H9 (cell line): ENCODE measurements at regions not wholly inside any gene's neighbourhood (a gene's known extent, or its start where the extent isn't known, plus 50 kb on each side); places are given as distances from the start of the nearest gene placed in this dataset.

Source experiments
- DNase-seq: peaks from one replicate; pipeline ENCODE4 v3.0.0-alpha.2; 2017
- H2AFZ ChIP-seq: one replicate; pipeline ENCODE4 v1.6.1; 2013; ENCODE audit warnings: mild to moderate bottlenecking, low read length, control low read depth, moderate library complexity
- H2AK5ac ChIP-seq: 2 replicates; pipeline ENCODE4 v1.6.1; 2013; ENCODE audit warnings: low read length, control low read depth, mixed read lengths; ENCODE audit not compliant: insufficient read length
- H2BK120ac ChIP-seq: one replicate; pipeline ENCODE4 v1.6.1; 2013; ENCODE audit warnings: low read depth, mild to moderate bottlenecking, low read length, control low read depth, inconsistent platforms; ENCODE audit not compliant: poor library complexity, severe bottlenecking
- H2BK12ac ChIP-seq: 2 replicates; pipeline ENCODE4 v1.6.1; 2013; ENCODE audit warnings: low read length, control low read depth, mixed read lengths, low read depth; ENCODE audit not compliant: insufficient read length
- H2BK15ac ChIP-seq: 2 replicates; pipeline ENCODE4 v1.6.1; 2013; ENCODE audit warnings: low read depth, low read length, control low read depth
- H2BK20ac ChIP-seq: one replicate; pipeline ENCODE4 v1.6.1; 2013; ENCODE audit warnings: low read depth, mild to moderate bottlenecking, low read length, control low read depth, inconsistent platforms; ENCODE audit not compliant: poor library complexity, severe bottlenecking
- H2BK5ac ChIP-seq: 2 replicates; pipeline ENCODE4 v1.6.1; 2013; ENCODE audit warnings: low read length, control low read depth, mixed read lengths; ENCODE audit not compliant: insufficient read length
- H3K14ac ChIP-seq: 2 replicates; pipeline ENCODE4 v1.6.1; 2013; ENCODE audit warnings: low read length, control low read depth; ENCODE audit not compliant: insufficient read depth
- H3K18ac ChIP-seq: 2 replicates; pipeline ENCODE4 v1.6.1; 2013; ENCODE audit warnings: low read depth, mild to moderate bottlenecking, mixed read lengths, low read length, control low read depth; ENCODE audit not compliant: insufficient read length
- H3K23ac ChIP-seq: 2 replicates; pipeline ENCODE4 v1.6.1; 2013; ENCODE audit warnings: low read length, control low read depth, mixed read lengths, low read depth; ENCODE audit not compliant: insufficient read length
- H3K23me2 ChIP-seq: 2 replicates; pipeline ENCODE4 v1.6.1; 2013; ENCODE audit warnings: low read depth, mild to moderate bottlenecking, mixed read lengths, low read length, control low read depth; ENCODE audit not compliant: insufficient read length, poor library complexity, severe bottlenecking
- H3K27ac ChIP-seq: 2 replicates; pipeline ENCODE4 v1.5.1; 2013; ENCODE audit warnings: low read length, control low read depth, mixed read lengths, low read depth; ENCODE audit not compliant: insufficient read length
- H3K27me3 ChIP-seq: 2 replicates; pipeline ENCODE4 v1.6.1; 2013; ENCODE audit warnings: low read length, control low read depth, inconsistent platforms; ENCODE audit not compliant: insufficient read depth
- H3K4ac ChIP-seq: 2 replicates; pipeline ENCODE4 v1.6.1; 2013; ENCODE audit warnings: low read depth, mild to moderate bottlenecking, control low read depth, inconsistent platforms, low read length, moderate library complexity
- H3K4me1 ChIP-seq: 2 replicates; pipeline ENCODE4 v1.6.1; 2013; ENCODE audit warnings: low read length, control low read depth, inconsistent platforms; ENCODE audit not compliant: insufficient read depth
- H3K4me2 ChIP-seq: 2 replicates; pipeline ENCODE4 v1.6.1; 2013; ENCODE audit warnings: low read length, control low read depth, mixed read lengths; ENCODE audit not compliant: insufficient read length, insufficient read depth
- H3K56ac ChIP-seq: 2 replicates; pipeline ENCODE4 v1.6.1; 2013; ENCODE audit warnings: low read depth, mild to moderate bottlenecking, mixed read lengths, low read length, control low read depth; ENCODE audit not compliant: insufficient read length
- H3K79me1 ChIP-seq: 2 replicates; pipeline ENCODE4 v1.6.1; 2013; ENCODE audit warnings: low read depth, mild to moderate bottlenecking, moderate library complexity, low read length, control low read depth, inconsistent platforms; ENCODE audit not compliant: insufficient read depth, poor library complexity, severe bottlenecking
- H3K79me2 ChIP-seq: 2 replicates; pipeline ENCODE4 v1.6.1; 2013; ENCODE audit warnings: low read length, control low read depth, inconsistent platforms; ENCODE audit not compliant: insufficient read depth
- H3K9ac ChIP-seq: 2 replicates; pipeline ENCODE4 v1.6.1; 2013; ENCODE audit warnings: low read length, control low read depth, mixed read lengths; ENCODE audit not compliant: insufficient read length; ENCODE audit errors: extremely low read depth
- H3K9me3 ChIP-seq: one replicate; pipeline ENCODE4 v1.6.1; 2013; ENCODE audit warnings: low read depth, low read length, inconsistent platforms; ENCODE audit not compliant: control insufficient read depth
- H3T11ph ChIP-seq: one replicate; pipeline ENCODE4 v1.6.1; 2013; ENCODE audit warnings: mild to moderate bottlenecking, low read length, control low read depth, inconsistent platforms
- H4K20me1 ChIP-seq: one replicate; pipeline ENCODE4 v1.6.1; 2013; ENCODE audit not compliant: control insufficient read depth, insufficient read length, insufficient read depth
- H4K5ac ChIP-seq: 2 replicates; pipeline ENCODE4 v1.6.1; 2013; ENCODE audit warnings: low read depth, mild to moderate bottlenecking, mixed read lengths, low read length, control low read depth; ENCODE audit not compliant: insufficient read length
- H4K8ac ChIP-seq: replicated peaks from 2 replicates; pipeline ENCODE4 v1.6.1; 2013; ENCODE audit warnings: low read length, control low read depth, mixed read lengths, low read depth; ENCODE audit not compliant: insufficient read length
- H4K91ac ChIP-seq: 2 replicates; pipeline ENCODE4 v1.6.1; 2013; ENCODE audit warnings: low read depth, mild to moderate bottlenecking, moderate library complexity, mixed read lengths, low read length, control low read depth; ENCODE audit not compliant: insufficient read length
- H3K27ac Mint-ChIP-seq, 3 experiments: 2 replicates in 2 of 3; 3 replicates in 1 of 3; pipeline ENCODE4 v1.8.0; 2020 to 2021; ENCODE audit warnings: mixed read lengths in 3 of 3, mild to moderate bottlenecking in 1 of 3, moderate library complexity in 1 of 3
- H3K27me3 Mint-ChIP-seq: 2 replicates; pipeline ENCODE4 v1.8.0; 2021; ENCODE audit warnings: low read depth, mild to moderate bottlenecking, moderate library complexity, mixed read lengths
- H3K36me3 Mint-ChIP-seq, 3 experiments: 2 replicates in 2 of 3; 3 replicates in 1 of 3; pipeline ENCODE4 v1.8.0; 2020 to 2021; ENCODE audit warnings: low read depth in 3 of 3, mixed read lengths in 3 of 3; ENCODE audit not compliant: insufficient read depth in 1 of 3
- H3K4me1 Mint-ChIP-seq, 2 experiments: 2 replicates each; pipeline ENCODE4 v1.8.0; 2020; ENCODE audit warnings: mixed read lengths in 2 of 2
- H3K4me3 Mint-ChIP-seq, 2 experiments: 2 replicates in 1 of 2; 3 replicates in 1 of 2; pipeline ENCODE4 v1.8.0; 2020 to 2021; ENCODE audit warnings: mild to moderate bottlenecking in 2 of 2, mixed read lengths in 2 of 2, moderate library complexity in 1 of 2
- H3K9me3 Mint-ChIP-seq, 2 experiments: 2 replicates in 1 of 2; 3 replicates in 1 of 2; pipeline ENCODE4 v1.8.0; 2020; ENCODE audit warnings: mild to moderate bottlenecking in 2 of 2, mixed read lengths in 2 of 2, moderate library complexity in 1 of 2
- CTCF ChIP-seq: fragments of 200-600 bp; sonication (generic); conservative IDR thresholded peaks from 3 replicates; pipeline ENCODE4 v1.8.0; 2021; ENCODE audit warnings: antibody characterized with exemption, mild to moderate bottlenecking
- WGBS: extraction: QIAGEN DNeasy Blood & Tissue Kit; methylation state at CpG from one replicate; pipeline ENCODE4 v1.1.7; 2013; ENCODE audit warnings: missing lambda C conversion rate, low lambda C conversion rate, mixed read lengths; ENCODE audit not compliant: insufficient read length; ENCODE audit errors: extremely low coverage; 5-methylcytosine and 5-hydroxymethylcytosine counted together

GRCh38 chr14:54282849-54283248 is 114.0 kb upstream of the CDKN3 start:
- Histone ChIP-seq H4K91ac (no peak overlapping the region), H3K27me3 (no peaks in the 10 kb centered on the region), H4K5ac (no peak overlapping the region), H3K79me1 (no peaks in the 10 kb centered on the region), H3K18ac (no peak overlapping the region), H3K23me2 (no peaks in the 10 kb centered on the region), H3K14ac (no peak overlapping the region), H3K4me1 (no peaks in the 10 kb centered on the region), H4K20me1 (no peaks in the 10 kb centered on the region), H2BK12ac (no peak overlapping the region), H3K56ac (no peak overlapping the region), H2BK5ac (no peak overlapping the region), H3K23ac (no peak overlapping the region), H3K9ac (no peak overlapping the region), H2AK5ac (no peak overlapping the region), H3K4me2 (no peak overlapping the region), H3K79me2 (no peaks in the 10 kb centered on the region), H3K4ac (no peak overlapping the region), H2BK120ac (no peak overlapping the region), H3K9me3 (no peaks in the 10 kb centered on the region), H4K8ac (no peak overlapping the region), H3T11ph (no peak overlapping the region), H2AFZ (no peak overlapping the region), H3K27ac (no peak overlapping the region), H2BK20ac (no peak overlapping the region), H2BK15ac (no peak overlapping the region)
- no peaks in the 10 kb centered on the region for H3K27me3 Mint-ChIP-seq
- H3K4me3 Mint-ChIP-seq: no peak overlapping the region
- no peak for TF ChIP-seq CTCF
- H3K36me3 Mint-ChIP-seq: no peaks in the 10 kb centered on the region
- peaks cover 0 to 2% of the 10 kb centered on the region in 2 experiments; a peak in 1 of 4 replicates for H3K4me1 Mint-ChIP-seq
- no peaks in the 10 kb centered on the region; a peak in 1 of 5 replicates for H3K9me3 Mint-ChIP-seq
- no peak overlapping the region for H3K27ac Mint-ChIP-seq
- WGBS: no CpG with 5 or more reads among the region's 2 CpGs
- no peak for DNase-seq
